H9 (cell line): ENCODE measurements at regions not wholly inside any gene's neighbourhood (a gene's known extent, or its start where the extent isn't known, plus 50 kb on each side); places are given as distances from the start of the nearest gene placed in this dataset.

ENCODE experiments used
- DNase-seq: peaks from one replicate; pipeline ENCODE4 v3.0.0-alpha.2; 2017
- H2AFZ ChIP-seq: one replicate; pipeline ENCODE4 v1.6.1; 2013; ENCODE audit warnings: mild to moderate bottlenecking, low read length, control low read depth, moderate library complexity
- H2AK5ac ChIP-seq: 2 replicates; pipeline ENCODE4 v1.6.1; 2013; ENCODE audit warnings: low read length, control low read depth, mixed read lengths; ENCODE audit not compliant: insufficient read length
- H2BK120ac ChIP-seq: one replicate; pipeline ENCODE4 v1.6.1; 2013; ENCODE audit warnings: low read depth, mild to moderate bottlenecking, low read length, control low read depth, inconsistent platforms; ENCODE audit not compliant: poor library complexity, severe bottlenecking
- H2BK12ac ChIP-seq: 2 replicates; pipeline ENCODE4 v1.6.1; 2013; ENCODE audit warnings: low read length, control low read depth, mixed read lengths, low read depth; ENCODE audit not compliant: insufficient read length
- H2BK15ac ChIP-seq: 2 replicates; pipeline ENCODE4 v1.6.1; 2013; ENCODE audit warnings: low read depth, low read length, control low read depth
- H2BK20ac ChIP-seq: one replicate; pipeline ENCODE4 v1.6.1; 2013; ENCODE audit warnings: low read depth, mild to moderate bottlenecking, low read length, control low read depth, inconsistent platforms; ENCODE audit not compliant: poor library complexity, severe bottlenecking
- H2BK5ac ChIP-seq: 2 replicates; pipeline ENCODE4 v1.6.1; 2013; ENCODE audit warnings: low read length, control low read depth, mixed read lengths; ENCODE audit not compliant: insufficient read length
- H3K14ac ChIP-seq: 2 replicates; pipeline ENCODE4 v1.6.1; 2013; ENCODE audit warnings: low read length, control low read depth; ENCODE audit not compliant: insufficient read depth
- H3K18ac ChIP-seq: 2 replicates; pipeline ENCODE4 v1.6.1; 2013; ENCODE audit warnings: low read depth, mild to moderate bottlenecking, mixed read lengths, low read length, control low read depth; ENCODE audit not compliant: insufficient read length
- H3K23ac ChIP-seq: 2 replicates; pipeline ENCODE4 v1.6.1; 2013; ENCODE audit warnings: low read length, control low read depth, mixed read lengths, low read depth; ENCODE audit not compliant: insufficient read length
- H3K23me2 ChIP-seq: 2 replicates; pipeline ENCODE4 v1.6.1; 2013; ENCODE audit warnings: low read depth, mild to moderate bottlenecking, mixed read lengths, low read length, control low read depth; ENCODE audit not compliant: insufficient read length, poor library complexity, severe bottlenecking
- H3K27ac ChIP-seq: 2 replicates; pipeline ENCODE4 v1.5.1; 2013; ENCODE audit warnings: low read length, control low read depth, mixed read lengths, low read depth; ENCODE audit not compliant: insufficient read length
- H3K27me3 ChIP-seq: 2 replicates; pipeline ENCODE4 v1.6.1; 2013; ENCODE audit warnings: low read length, control low read depth, inconsistent platforms; ENCODE audit not compliant: insufficient read depth
- H3K4ac ChIP-seq: 2 replicates; pipeline ENCODE4 v1.6.1; 2013; ENCODE audit warnings: low read depth, mild to moderate bottlenecking, control low read depth, inconsistent platforms, low read length, moderate library complexity
- H3K4me1 ChIP-seq: 2 replicates; pipeline ENCODE4 v1.6.1; 2013; ENCODE audit warnings: low read length, control low read depth, inconsistent platforms; ENCODE audit not compliant: insufficient read depth
- H3K4me2 ChIP-seq: 2 replicates; pipeline ENCODE4 v1.6.1; 2013; ENCODE audit warnings: low read length, control low read depth, mixed read lengths; ENCODE audit not compliant: insufficient read length, insufficient read depth
- H3K56ac ChIP-seq: 2 replicates; pipeline ENCODE4 v1.6.1; 2013; ENCODE audit warnings: low read depth, mild to moderate bottlenecking, mixed read lengths, low read length, control low read depth; ENCODE audit not compliant: insufficient read length
- H3K79me1 ChIP-seq: 2 replicates; pipeline ENCODE4 v1.6.1; 2013; ENCODE audit warnings: low read depth, mild to moderate bottlenecking, moderate library complexity, low read length, control low read depth, inconsistent platforms; ENCODE audit not compliant: insufficient read depth, poor library complexity, severe bottlenecking
- H3K79me2 ChIP-seq: 2 replicates; pipeline ENCODE4 v1.6.1; 2013; ENCODE audit warnings: low read length, control low read depth, inconsistent platforms; ENCODE audit not compliant: insufficient read depth
- H3K9ac ChIP-seq: 2 replicates; pipeline ENCODE4 v1.6.1; 2013; ENCODE audit warnings: low read length, control low read depth, mixed read lengths; ENCODE audit not compliant: insufficient read length; ENCODE audit errors: extremely low read depth
- H3K9me3 ChIP-seq: one replicate; pipeline ENCODE4 v1.6.1; 2013; ENCODE audit warnings: low read depth, low read length, inconsistent platforms; ENCODE audit not compliant: control insufficient read depth
- H3T11ph ChIP-seq: one replicate; pipeline ENCODE4 v1.6.1; 2013; ENCODE audit warnings: mild to moderate bottlenecking, low read length, control low read depth, inconsistent platforms
- H4K20me1 ChIP-seq: one replicate; pipeline ENCODE4 v1.6.1; 2013; ENCODE audit not compliant: control insufficient read depth, insufficient read length, insufficient read depth
- H4K5ac ChIP-seq: 2 replicates; pipeline ENCODE4 v1.6.1; 2013; ENCODE audit warnings: low read depth, mild to moderate bottlenecking, mixed read lengths, low read length, control low read depth; ENCODE audit not compliant: insufficient read length
- H4K8ac ChIP-seq: replicated peaks from 2 replicates; pipeline ENCODE4 v1.6.1; 2013; ENCODE audit warnings: low read length, control low read depth, mixed read lengths, low read depth; ENCODE audit not compliant: insufficient read length
- H4K91ac ChIP-seq: 2 replicates; pipeline ENCODE4 v1.6.1; 2013; ENCODE audit warnings: low read depth, mild to moderate bottlenecking, moderate library complexity, mixed read lengths, low read length, control low read depth; ENCODE audit not compliant: insufficient read length
- H3K27ac Mint-ChIP-seq, 3 experiments: 2 replicates in 2 of 3; 3 replicates in 1 of 3; pipeline ENCODE4 v1.8.0; 2020 to 2021; ENCODE audit warnings: mixed read lengths in 3 of 3, mild to moderate bottlenecking in 1 of 3, moderate library complexity in 1 of 3
- H3K27me3 Mint-ChIP-seq: 2 replicates; pipeline ENCODE4 v1.8.0; 2021; ENCODE audit warnings: low read depth, mild to moderate bottlenecking, moderate library complexity, mixed read lengths
- H3K36me3 Mint-ChIP-seq, 3 experiments: 2 replicates in 2 of 3; 3 replicates in 1 of 3; pipeline ENCODE4 v1.8.0; 2020 to 2021; ENCODE audit warnings: low read depth in 3 of 3, mixed read lengths in 3 of 3; ENCODE audit not compliant: insufficient read depth in 1 of 3
- H3K4me1 Mint-ChIP-seq, 2 experiments: 2 replicates each; pipeline ENCODE4 v1.8.0; 2020; ENCODE audit warnings: mixed read lengths in 2 of 2
- H3K4me3 Mint-ChIP-seq, 2 experiments: 2 replicates in 1 of 2; 3 replicates in 1 of 2; pipeline ENCODE4 v1.8.0; 2020 to 2021; ENCODE audit warnings: mild to moderate bottlenecking in 2 of 2, mixed read lengths in 2 of 2, moderate library complexity in 1 of 2
- H3K9me3 Mint-ChIP-seq, 2 experiments: 2 replicates in 1 of 2; 3 replicates in 1 of 2; pipeline ENCODE4 v1.8.0; 2020; ENCODE audit warnings: mild to moderate bottlenecking in 2 of 2, mixed read lengths in 2 of 2, moderate library complexity in 1 of 2
- CTCF ChIP-seq: fragments of 200-600 bp; sonication (generic); conservative IDR thresholded peaks from 3 replicates; pipeline ENCODE4 v1.8.0; 2021; ENCODE audit warnings: antibody characterized with exemption, mild to moderate bottlenecking
- WGBS: extraction: QIAGEN DNeasy Blood & Tissue Kit; methylation state at CpG from one replicate; pipeline ENCODE4 v1.1.7; 2013; ENCODE audit warnings: missing lambda C conversion rate, low lambda C conversion rate, mixed read lengths; ENCODE audit not compliant: insufficient read length; ENCODE audit errors: extremely low coverage; 5-methylcytosine and 5-hydroxymethylcytosine counted together

GRCh38 chr10:9449530-9449929, 1395.0 kb downstream of the GATA3 start:
- no peaks in the 10 kb centered on the region for H4K20me1 ChIP-seq
- H3K23me2 ChIP-seq = no peaks in the 10 kb centered on the region
- no peak overlapping the region for H4K5ac ChIP-seq
- H2BK15ac ChIP-seq = no peak overlapping the region
- no peak overlapping the region for H4K91ac ChIP-seq
- H4K8ac ChIP-seq = no peak overlapping the region
- DNase-seq = no peak
- no peak overlapping the region for H3K18ac ChIP-seq
- H3T11ph ChIP-seq = no peak overlapping the region
- H3K14ac ChIP-seq = no peak overlapping the region
- no peak overlapping the region for H3K4me2 ChIP-seq
- H3K9me3 ChIP-seq = no peaks in the 10 kb centered on the region
- H3K23ac ChIP-seq = no peak overlapping the region
- Mint-ChIP-seq H3K9me3 (peaks cover 14 to 16% of the 10 kb centered on the region in 2 experiments), H3K36me3 (peaks cover 7 to 11% (median 8%) of the 10 kb centered on the region in 3 experiments), H3K4me1 (peaks cover 8% of the 10 kb centered on the region in 2 experiments; a peak in 3 of 4 replicates), H3K4me3 (no peak overlapping the region), H3K27ac (no peak overlapping the region), H3K27me3 (no peaks in the 10 kb centered on the region)
- H2AFZ ChIP-seq = no peak overlapping the region
- no peak overlapping the region for H2BK5ac ChIP-seq
- no peak for TF ChIP-seq CTCF
- WGBS = no CpG with 5 or more reads among the region's 2 CpGs
- H2AK5ac ChIP-seq = no peak overlapping the region
- H3K27me3 ChIP-seq = no peaks in the 10 kb centered on the region
- no peak overlapping the region for H3K4ac ChIP-seq
- no peaks in the 10 kb centered on the region for H3K4me1 ChIP-seq
- H3K79me1 ChIP-seq = no peaks in the 10 kb centered on the region
- no peak overlapping the region for H3K56ac ChIP-seq
- H2BK12ac ChIP-seq = no peak overlapping the region
- H3K79me2 ChIP-seq = no peaks in the 10 kb centered on the region
- no peak overlapping the region for H3K9ac ChIP-seq
- H3K27ac ChIP-seq = no peak overlapping the region
- no peak overlapping the region for H2BK120ac ChIP-seq
- H2BK20ac ChIP-seq = no peak overlapping the region
